GM19324 (cell line): ENCODE measurements at regions not wholly inside any gene's neighbourhood (a gene's known extent, or its start where the extent isn't known, plus 50 kb on each side); places are given as distances from the start of the nearest gene placed in this dataset.

Source experiments
- ATAC-seq: cut with Tn5 transposase; IDR thresholded peaks from one replicate; pipeline ENCODE4 v1.9.1; 2021; ENCODE audit warnings: mild to moderate bottlenecking, moderate library complexity; ENCODE audit not compliant: unreplicated experiment, low FRiP score

DNA sequence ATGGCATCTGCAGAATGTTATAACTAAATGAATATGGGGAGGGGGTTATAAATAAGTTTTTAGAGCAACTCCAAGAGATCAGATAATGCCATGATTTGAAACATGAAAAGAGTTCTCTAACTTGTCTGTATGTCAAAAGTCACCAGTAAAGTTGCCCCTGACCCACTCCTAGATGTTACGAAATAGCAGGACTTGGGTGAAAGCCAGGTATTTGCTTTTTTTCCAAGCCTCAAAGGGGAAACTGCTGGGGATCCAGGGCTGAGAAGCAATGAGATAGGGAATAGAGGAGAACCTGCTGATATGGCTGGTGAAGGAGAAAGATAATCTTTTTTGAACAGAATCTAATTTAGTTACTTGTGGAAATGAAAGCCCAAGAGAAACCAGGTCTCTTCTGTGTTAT lies 191.5 kb upstream of the CDH20 start:
- no peak for ATAC-seq

DNA sequence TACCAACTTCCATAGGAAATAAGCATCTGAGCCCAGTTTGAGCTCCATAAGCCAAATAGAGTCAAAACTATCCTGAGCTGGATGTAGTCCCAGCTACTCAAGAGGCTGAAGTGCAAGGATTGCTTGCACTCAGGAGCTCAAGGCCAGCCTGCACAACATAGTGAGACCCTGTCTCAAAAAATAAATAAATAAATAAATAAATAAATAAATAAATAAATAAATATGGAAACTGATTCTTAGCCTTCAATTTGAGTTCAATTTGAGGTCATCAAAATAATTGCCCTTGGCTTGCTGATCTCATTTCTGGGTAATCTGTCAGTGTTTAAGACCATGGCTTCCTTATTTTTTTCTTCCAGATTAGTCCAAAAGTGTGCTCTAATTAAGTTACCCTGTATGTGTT lies 184.9 kb upstream of the CDH20 start:
- no peak for ATAC-seq

DNA sequence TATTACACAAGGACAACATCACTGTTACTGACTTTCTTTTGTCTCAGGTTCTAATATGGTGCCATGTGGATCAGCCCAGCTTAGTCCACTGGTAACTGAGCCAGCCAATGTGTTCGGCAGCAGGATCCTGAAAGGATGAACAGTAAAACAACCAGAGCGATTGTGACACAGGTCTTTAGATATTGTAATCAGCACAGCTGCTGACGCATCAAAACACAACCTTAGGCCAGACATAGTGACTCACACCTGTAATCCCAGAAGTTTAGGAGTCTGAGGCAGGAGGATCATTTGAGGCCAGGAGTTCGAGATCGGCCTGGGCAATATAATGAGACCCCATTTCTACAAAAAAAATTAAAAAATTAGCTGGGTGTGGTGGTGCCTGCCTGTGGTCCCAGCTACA lies 183.4 kb upstream of the CDH20 start:
- ATAC-seq = no peak

DNA sequence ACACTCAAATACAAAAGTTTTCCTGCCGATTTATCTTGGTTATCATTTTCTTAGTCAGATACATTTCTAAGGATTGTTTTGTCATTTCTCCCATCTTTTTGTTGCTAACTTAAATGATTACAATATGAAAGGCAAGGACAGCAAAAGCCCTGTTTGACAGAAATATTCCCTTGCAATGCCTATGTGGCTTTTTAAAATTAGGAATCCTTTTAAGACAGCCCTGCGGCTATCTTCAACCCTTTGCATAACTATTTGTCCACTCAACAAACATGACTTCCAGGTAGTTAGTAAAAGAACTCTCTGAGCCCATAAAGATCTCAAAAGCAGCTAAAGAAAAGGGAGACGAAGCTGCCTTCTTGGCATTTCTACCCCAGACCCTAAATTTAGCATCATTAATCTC lies 179.7 kb upstream of the CDH20 start:
- no peak for ATAC-seq

DNA sequence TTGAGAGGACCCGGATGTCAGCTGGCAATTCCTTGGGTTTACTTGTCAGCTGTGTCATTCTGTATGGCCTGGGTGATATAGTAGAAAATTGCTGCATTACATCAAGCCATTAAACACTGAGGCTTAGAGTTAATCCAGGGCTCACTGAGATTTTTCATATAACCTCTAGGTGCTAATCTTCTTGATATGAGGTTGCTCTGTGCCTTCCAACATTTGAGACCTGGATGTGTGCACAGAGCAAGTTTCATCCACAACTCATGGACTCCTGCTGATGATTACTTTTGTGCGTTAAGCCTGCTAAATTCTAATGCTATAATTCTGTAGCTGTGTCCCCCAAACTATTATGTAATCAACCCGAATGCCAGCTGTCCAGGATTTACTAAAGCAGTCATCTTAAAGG lies 178.4 kb upstream of the CDH20 start:
- no peak for ATAC-seq

DNA sequence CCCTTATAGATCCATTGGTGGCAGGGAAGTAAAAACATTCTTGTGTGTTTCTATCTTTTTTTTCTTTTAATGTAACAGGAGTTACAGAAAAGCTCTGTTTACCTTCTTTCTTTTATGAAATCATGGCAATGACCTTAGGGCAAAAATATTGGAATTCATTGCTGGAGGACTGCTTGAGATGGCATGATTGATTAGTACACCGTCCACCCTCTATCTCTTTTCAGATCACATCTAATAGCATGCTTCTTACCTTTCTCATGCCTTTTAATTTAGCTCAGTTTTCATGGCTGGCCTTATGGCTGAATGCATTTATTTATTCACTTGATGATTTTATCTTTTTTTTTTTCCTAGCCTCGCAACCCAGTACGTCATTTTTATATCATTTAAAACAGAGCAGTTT lies 177.6 kb upstream of the CDH20 start:
- ATAC-seq = no peak

DNA sequence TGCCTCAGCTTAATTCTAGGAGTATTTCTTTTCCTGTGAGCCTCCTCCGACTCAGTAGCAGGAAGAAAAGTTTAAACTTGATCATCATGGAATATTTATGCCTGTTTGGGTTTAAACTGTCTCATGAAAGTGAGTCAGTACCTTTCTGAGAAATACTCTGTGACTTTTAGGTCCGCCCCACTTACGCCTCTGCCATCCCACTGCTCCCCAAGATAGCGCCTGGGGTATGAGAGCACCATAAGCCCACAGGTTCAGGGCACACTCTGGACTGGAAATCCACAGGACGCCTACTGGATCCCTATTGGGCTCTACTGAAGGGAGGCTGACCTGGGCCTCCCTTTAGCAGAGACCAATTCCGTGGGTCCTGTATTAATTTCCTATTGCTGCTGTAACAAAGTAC lies 175.8 kb upstream of the CDH20 start:
- ATAC-seq = no peak

DNA sequence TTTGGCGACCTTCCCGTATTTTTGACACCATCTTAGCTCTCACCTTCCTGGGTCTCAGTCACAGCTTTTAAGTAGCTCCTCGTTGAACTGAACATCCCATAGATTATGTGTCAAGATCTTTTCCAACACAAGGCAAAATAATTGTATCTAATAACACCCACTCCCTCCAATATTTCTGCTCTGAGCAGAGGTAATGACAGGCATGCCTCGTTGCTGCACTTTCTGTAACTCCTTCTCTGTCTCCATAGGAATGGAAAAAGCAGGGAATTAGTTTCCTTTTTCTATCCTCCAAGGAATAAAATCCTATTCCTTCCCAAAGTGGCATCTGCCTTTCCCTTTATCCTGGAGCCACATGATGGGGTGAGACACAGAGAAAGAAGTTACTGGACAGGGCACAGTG lies 174.0 kb upstream of the CDH20 start:
- ATAC-seq = no peak

DNA sequence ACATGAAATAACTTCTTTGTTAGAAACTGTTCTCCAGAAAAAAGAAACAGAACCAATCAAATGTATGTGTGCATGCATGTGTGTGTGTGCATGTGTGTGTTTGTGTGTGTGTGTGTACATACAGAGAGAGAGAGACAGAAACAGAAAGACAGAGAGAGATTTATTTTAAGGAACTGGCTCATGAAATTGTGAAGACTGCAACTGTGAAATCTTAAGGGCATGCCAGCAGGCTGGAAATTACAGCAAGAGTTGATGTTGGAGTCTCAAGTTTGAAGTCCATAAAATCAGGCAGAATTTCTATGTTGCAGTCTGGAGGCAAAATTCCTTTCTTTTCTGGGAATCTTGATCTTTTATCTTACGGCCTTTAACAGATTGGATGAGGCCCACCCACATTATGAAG lies 168.9 kb upstream of the CDH20 start:
- no peak for ATAC-seq

DNA sequence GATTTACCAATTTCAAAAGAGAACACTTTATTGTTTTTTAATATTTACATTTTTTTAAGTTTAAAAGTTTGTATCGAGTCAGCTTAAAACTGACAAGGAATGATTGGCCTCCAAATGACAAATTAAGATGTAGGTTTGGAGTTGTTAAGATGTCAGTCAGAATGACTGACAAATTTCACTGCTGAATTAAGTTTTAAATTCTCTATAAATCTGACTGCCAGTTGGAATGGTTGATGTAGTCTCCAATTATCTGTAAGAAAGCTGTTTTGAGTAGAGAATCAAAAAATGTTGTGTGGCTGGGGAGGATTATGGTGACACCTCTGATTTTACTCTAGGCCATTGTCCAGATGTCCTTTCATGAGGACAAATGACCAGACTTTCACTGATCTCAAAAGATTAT lies 165.3 kb upstream of the CDH20 start:
- ATAC-seq = no peak

DNA sequence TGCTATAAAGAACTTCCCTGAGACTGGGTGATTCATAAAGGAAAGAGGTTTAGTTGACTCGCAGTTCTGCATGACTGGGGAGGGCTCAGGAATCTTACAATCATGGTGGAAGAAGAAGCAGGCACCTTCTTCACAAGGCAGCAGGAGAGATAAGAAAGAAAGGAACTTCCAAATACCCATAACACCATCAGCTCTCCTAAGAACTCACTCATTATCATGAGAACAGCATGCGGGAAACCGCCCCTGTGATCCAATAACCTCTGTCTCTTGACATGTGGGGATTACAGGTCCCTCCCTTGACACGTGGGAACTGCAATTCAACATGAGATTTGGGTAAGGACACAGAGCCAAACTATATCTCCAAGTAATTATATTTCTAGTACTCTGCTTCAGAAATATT lies 163.8 kb upstream of the CDH20 start:
- no peak for ATAC-seq

DNA sequence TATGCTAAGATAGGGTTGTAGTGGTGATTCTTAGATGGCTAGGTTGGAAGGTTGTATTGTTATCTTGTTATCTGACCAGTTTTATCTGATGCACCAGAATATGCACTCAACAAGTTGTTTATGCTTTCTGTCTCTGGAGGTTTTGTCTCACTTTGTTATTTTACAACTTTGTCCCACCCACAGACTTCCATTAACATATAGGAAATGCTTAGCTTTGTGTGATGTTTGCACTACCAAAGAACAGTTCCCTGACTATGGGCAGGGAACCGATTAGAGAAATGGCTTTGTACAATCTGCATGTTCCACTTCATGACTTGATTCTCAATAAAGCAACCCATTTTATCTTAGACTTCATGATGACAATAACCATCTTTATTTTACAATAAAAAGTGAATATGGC lies 160.6 kb upstream of the CDH20 start:
- ATAC-seq = no peak

DNA sequence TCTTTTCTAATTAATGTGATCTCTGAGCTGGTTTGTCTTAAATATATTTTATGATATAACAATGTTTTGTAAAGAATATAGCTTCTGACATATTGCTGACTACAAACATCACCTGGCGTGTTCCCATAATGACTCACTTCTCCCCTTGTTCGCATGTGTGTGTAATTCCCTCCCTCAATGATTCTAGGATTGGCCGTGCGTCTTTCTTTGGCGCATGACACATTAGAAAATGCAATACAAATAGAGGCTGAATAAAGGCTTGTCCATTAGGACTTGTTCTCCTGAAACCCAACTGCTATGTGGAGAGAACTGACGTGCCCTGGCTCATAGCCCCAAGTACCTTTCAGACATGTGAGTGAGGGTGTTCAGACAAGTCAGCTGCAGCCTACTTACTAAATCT lies 159.7 kb upstream of the CDH20 start:
- ATAC-seq = no peak

DNA sequence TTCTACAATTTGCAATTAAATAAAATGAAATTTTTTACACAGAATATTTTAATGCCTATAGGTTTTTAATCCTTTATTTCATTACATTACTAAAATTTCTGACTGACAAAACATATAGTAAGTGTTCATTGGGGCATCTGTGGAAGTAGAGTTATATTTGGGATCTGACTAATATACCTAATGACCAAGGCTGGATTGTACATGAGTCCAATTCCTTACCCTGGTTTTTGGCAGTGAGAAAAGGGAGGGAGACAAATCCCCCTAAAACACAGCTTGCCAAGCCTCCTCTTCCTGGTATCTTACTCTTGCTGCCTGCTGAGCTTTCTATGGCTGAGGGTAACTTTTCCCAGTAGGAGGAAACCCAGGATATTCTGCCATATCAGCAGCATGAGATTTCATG lies 149.4 kb upstream of the CDH20 start:
- no peak for ATAC-seq

DNA sequence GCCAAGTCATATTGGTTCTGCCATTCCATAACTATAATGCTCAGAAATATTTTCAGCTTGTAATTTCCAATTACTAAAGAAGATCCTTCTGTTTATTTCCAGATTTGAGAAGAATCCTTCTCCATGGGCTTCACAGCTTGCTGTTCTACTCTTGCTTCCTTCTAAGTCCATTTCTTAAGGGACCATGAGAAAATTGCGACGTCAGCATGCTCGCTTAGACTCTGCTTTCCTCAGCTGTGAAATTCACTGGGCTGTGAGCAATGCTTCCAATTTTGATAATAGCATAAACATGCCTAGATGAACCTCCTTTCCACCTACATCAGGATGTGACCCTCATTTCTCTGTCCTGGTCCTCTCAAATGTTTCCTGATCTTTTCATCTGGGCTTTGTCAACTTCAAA lies 145.3 kb upstream of the CDH20 start:
- ATAC-seq = no peak

DNA sequence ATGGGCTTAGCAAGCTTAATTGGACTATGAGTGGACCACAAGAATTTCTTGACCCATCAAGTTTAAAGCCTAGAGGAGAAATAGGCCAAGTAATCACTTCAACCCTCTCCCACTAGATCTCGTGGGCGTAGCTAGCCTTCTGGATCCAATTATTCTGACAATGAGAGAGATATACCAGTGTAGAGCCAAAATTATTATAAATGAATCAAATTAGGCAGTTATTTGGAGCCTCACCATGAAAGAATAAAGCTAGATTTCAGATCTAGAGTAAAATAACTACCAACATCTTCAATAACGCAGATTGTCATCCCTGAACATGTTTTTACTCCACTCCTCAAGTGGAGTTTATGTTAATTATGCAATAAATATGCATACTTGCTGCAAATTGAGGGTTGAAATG lies 143.9 kb upstream of the CDH20 start:
- ATAC-seq = no peak

DNA sequence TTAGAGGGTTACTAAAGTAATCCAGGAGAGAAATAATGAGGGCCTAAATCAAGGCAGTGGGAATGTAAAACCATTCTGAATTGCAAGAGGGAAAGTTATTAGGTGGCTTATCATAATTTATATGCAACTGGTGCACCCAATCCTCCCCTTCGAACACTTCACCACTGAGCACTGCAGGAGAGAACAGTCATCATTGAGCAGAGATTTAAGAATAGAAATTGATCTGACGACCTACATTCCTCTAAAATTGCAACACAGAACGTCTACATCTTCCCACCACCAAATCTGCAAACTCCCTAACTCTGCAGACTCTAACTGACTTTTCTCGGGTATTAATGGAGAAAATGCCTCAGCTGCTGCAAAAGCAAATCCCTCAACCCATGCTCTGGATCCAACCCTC lies 138.5 kb upstream of the CDH20 start:
- ATAC-seq = no peak

DNA sequence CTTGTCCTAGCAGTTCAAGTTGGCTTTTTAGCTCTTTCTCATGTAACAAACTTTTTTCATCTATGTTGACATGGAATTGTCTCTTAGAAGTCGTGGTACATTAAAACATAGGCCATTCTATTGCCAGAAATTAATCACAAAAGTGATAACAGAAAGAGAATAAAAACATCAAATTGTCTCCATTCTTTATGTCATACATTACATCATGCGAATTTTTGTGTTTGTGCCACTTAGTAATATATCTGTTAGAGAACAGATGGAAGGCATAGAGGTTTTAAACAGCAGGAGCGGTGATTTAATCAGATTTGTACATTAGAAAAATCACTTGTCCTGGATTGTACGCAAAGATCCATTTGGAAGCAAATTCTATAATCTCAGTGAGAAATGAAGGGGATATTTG lies 136.5 kb upstream of the CDH20 start:
- ATAC-seq = no peak

DNA sequence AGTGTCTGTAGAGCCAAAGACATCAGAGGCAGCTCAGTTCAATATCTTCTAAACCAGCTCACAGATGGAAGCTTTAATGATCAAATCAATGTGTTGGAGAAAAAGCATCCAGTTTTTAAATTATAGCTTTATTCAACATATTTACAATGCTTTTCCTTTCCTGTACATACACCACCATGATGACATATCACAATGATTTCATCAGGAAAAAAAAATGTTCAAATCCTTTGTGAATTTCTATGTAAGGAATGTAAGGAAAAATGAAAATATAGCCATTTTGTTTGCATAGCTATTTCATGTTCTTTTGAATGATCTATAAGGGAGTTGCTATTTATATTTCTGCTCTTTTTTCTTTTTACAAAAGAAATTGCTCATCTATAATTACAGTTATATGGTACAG lies 134.7 kb upstream of the CDH20 start:
- ATAC-seq = no peak

DNA sequence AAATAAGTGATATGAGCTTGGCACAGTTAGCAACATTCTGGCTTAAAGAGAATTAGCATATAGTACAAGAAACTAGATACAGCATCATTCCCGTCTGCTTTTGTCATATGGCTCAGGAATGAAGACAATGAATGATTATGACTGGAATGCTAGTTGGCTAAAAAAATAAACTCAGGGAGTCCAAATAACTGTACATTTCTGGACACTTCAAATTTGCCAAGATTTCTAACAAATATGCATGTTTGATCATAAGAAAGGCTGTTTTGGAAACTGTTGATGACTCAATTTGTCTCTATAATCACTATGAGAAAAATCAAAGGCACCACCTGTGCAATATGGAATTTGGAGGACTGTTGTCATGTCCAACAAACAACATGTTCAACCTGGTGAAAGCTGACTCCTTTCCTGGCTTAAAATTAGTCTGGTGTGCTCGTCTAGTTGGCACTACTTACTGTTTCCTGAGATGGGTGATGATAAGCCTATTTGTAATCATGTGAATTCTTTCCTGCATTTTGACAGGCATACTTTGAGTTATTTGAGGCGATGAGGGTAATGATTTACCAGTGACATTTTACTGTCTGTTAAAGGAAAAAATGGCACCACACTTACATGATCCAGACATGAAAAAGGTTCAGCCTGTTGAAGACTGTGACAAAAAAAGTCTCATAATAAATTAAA lies 133.9 kb upstream of the CDH20 start:
- no peak for ATAC-seq

DNA sequence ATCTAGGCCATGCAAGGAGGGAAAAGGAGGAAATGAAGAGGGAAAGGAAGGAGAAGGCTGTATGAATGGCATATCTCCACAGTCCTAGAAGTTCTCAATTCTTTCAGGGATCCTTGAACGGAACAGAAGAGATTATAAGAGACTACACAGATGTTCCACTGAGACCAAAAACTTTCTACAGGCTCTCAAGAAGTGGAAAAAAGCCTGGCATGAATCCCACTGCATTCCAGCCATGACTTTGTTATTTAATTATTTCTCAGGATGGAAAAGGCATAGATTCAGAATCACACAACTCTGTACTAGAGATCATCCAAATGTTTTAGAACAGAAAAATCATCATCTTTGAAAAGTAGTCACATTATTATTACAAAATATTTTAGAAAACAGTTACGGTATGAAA lies 131.7 kb upstream of the CDH20 start:
- ATAC-seq = no peak

DNA sequence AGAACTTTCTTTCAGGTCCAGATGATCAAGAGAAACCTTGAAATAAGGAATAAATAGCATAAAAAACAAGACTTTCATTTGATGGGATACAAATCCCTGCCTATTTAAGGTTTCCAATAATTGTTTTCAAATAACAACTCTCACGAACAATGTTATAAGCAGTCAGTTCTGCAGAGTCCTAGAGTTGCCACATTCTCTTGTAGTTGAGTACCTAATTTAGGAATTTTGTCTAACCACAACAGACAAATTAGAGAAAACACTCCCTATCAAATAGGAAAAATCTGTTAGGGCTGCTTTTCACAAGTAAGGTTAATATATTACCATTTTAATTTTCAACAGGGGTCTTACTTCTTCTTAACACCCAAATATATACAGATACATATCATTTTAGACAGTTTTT lies 130.1 kb upstream of the CDH20 start:
- no peak for ATAC-seq

DNA sequence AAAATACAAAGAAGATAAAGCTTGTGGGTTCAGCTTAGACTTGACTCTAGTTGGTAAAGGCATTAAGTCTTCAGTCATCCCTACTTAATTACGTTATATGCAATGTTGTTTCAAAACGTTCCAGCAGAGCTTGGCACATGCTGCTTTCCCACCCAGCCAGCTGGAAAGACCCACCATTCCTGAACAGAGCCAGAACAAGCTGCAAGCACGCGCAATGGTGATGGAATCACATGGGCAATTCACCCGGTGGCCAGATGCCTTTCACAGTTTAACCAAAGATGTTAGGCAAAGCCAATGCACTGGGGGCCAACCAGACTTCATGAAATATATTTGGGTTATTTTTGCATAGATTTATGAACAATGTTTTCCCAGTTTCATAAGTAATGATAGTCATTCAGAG lies 123.4 kb upstream of the CDH20 start:
- no peak for ATAC-seq
